ENCODE measurements at regions not wholly inside any gene's neighbourhood (a gene's known extent, or its start where the extent isn't known, plus 50 kb on each side); places are given as distances from the start of the nearest gene placed in this dataset.
A peak's percentile ranks its signal among the peaks of the same experiment; 100 is the strongest.

DNA sequence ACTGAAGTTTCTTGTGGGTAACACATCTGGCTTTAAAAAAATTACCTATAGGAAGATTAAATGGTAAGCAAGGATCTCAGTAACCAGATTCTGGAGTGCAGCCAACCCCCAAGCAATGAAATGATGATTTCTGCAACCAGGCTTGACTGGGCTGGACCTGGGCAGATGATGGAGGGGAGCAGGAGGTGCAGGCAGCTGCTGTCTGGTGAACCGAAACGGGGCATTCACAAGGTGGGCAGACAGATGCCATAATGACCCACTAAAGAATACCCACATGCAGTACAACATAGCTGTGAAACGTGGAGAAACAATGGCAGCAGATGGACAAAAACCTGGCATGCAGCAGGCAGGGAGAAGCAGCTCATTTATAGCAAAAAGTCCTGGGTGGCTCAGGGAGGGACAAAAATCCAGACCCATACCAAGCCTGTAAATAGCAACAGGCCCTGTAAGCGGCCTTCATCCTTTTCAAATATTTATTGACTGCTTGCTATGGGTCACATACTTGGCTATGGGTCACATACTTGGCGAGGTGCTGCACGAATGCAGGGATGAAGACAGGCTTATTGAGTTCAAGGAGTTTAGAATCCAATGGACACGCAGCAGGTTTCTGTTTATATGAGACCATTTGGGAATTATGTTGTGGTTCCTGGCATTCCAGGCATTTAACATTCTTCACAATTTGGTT is 244.7 kb downstream of the HRH4 start:
- TF ChIP-seq, protein P1, sequence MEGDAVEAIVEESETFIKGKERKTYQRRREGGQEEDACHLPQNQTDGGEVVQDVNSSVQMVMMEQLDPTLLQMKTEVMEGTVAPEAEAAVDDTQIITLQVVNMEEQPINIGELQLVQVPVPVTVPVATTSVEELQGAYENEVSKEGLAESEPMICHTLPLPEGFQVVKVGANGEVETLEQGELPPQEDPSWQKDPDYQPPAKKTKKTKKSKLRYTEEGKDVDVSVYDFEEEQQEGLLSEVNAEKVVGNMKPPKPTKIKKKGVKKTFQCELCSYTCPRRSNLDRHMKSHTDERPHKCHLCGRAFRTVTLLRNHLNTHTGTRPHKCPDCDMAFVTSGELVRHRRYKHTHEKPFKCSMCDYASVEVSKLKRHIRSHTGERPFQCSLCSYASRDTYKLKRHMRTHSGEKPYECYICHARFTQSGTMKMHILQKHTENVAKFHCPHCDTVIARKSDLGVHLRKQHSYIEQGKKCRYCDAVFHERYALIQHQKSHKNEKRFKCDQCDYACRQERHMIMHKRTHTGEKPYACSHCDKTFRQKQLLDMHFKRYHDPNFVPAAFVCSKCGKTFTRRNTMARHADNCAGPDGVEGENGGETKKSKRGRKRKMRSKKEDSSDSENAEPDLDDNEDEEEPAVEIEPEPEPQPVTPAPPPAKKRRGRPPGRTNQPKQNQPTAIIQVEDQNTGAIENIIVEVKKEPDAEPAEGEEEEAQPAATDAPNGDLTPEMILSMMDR (IDR thresholded peaks at IDR 0.05) = no peak

DNA sequence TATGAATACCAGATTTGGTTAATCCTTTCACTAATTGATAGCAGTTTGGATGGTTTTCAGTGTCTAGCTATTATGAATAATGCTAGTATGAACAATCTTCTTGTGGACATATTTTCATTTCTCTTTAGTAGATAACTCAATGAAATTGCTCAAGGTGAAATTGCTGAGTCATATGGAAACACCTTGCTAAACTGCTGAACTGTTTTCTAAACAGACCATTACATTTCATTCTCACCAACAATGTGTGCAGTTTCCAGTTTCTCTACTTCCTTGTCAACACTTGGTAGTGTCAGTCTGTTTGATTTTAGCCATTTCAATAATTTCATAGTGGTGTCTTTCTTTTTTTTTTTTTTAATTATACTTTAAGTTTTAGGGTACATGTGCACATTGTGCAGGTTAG is 250.0 kb downstream of the HRH4 start:
- TF ChIP-seq, protein P1 (IDR thresholded peaks at IDR 0.05) = no peak

DNA sequence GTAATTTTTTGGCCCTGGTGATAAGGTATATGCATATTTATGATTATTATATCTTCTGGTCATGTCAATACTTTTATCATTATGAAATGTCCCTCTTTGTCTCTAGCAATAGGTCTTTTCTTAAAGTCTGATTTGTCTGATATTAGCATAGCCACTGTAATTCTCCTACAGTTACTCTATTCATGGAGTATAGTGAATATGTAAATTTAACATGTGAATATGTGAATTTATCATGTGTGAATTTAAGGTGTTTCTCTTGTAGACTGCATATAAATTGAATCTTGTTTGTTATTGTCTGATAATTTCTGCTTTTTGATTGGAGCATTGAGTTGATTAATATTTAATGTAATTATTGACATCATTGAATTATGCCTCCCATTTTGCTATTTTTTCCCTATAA is 259.4 kb downstream of the HRH4 start:
- TF ChIP-seq, protein P1 (IDR thresholded peaks at IDR 0.05) = no peak

DNA sequence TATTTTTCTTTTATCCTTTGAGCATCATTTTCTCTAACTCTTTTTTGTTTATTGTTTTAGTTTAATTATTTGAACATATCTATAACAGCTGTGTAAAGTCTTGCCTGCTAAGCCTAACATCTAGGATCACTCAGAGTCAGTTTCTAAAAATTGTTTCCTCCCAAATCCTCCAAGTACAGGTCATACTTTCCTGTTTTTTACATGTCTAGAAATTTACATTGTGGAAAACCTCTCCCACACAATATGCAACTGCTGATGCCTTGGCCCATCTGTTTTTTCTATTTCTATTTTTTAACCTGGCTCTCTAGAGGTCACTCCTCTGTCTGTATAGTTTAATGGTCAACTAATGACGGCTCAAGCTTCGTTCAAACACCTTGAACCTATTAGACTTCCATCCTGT is 261.0 kb downstream of the HRH4 start:
- TF ChIP-seq, protein P1 (IDR thresholded peaks at IDR 0.05) = no peak

DNA sequence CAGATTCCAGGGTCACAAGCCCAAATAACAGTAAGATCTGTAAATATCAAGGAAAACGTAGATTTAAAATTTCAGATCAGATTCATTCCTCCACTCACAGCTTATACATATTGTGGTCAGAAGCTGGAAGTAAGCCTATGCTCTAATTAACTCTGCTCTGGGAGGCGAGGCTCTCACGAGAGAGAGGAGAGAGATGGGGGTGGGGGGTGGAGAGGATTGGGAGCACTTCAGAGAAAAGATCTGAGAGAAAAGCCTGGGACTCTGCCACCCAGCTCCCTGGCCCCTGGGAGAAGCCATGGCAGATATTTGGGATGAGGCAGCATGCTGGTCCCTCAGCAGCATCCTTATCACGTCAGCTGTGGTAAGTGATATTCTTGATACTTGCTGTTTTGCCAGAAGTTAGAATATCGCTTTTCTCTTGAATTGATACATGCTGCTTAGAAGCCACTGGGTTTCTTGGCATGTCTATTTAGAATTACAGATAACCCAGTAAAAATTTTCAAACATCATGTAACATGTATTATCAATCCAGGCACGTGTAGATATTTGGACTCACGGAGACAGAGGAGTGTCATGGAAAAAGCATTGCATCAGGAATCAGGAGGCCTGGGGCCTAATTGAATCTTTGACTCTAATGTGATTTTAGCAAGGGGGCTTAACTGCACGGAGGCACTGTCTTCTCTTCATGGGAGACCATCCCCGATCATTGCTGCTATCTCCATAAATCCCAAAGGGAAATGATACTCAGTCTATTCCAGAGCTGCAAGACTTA is 265.4 kb downstream of the HRH4 start:
- TF ChIP-seq, protein P1 (IDR thresholded peaks at IDR 0.05) = no peak

DNA sequence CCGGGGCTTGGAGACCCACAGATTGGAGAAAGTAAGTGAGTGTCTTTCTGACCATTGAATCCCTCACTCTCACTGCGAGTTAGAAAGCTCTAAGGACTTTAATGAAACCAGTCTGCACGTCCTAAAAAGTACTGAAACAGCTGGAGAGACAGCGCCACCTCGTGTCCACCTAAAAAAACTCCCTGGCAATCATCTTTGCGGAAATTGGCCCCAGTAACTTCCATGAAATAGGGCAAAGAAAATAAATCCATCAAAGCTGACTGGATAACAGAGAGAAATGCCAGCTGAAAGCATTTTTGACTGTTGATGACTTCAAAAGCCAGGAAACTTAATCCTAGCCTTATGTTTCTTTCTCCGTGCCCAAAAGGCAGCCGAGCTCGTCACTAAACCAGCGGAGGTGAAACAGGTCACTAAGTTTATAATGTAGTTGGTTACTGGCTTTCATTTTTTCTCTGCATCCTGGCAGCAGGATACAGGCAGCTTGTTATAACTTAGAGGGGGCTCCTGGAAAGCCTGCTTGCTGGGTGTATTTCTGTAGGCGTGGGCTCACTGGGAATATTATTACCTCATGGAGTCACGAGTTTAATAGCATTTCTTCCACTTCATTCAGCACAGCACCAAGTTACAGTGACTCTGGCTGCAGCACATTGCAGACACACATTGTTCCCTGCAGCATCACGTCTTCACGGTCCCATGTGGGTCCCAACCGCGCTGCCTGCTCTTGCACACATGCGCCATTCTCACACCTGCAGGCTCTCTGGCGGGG is 266.5 kb downstream of the HRH4 start:
- TF ChIP-seq, protein P1 (IDR thresholded peaks at IDR 0.05) = peak; percentile 82

DNA sequence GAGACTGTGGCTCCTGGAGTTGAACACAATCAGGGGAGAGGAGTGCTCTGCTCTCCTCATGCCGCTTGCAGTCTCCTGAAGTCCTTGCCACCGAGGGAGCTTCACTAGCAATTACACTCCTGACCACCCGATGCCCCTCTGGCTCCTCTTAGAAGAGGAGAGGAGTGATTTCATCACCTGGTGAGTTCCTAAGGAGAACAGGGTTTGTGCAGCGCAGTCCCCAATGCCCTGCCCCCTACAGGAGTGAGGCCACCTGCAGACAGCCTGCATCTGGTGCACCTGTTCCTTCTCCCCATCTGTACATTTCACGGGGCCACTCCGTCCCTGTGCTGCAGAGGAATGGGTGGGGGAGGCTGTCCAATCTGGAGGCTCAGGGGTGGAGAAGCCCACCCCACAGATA is 267.2 kb downstream of the HRH4 start:
- TF ChIP-seq, protein P1 (IDR thresholded peaks at IDR 0.05) = no peak

Data from LNCAP (cell line).